A673 (cell line): ENCODE measurements at regions not wholly inside any gene's neighbourhood (a gene's known extent, or its start where the extent isn't known, plus 50 kb on each side); places are given as distances from the start of the nearest gene placed in this dataset.

Source experiments
- BruUV-seq: library from RNA; stranded (reverse); fragments of 400-500 nt; replicated peaks from 2 replicates; lab custom pipeline; 2021; lab: Mats Ljungman, UMichigan
- CTCF ChIA-PET: fragments of 300-600 bp; sonication (Branson Sonifier 250); formaldehyde crosslinking; loops from one replicate; lab custom pipeline; 2022; ENCODE audit warnings: antibody characterized with exemption; lab: Charles Lee
- POLR2A ChIA-PET: fragments of 300-600 bp; sonication (Branson Sonifier 250); formaldehyde crosslinking; loops from one replicate; lab custom pipeline; 2022; ENCODE audit warnings: antibody characterized with exemption; ENCODE audit not compliant: low non-redundant PET; lab: Charles Lee
- DNase-seq: peaks from one replicate; pipeline ENCODE4 v3.0.0-alpha.2; 2015; ENCODE audit warnings: low spot score
- H3K27ac ChIP-seq: fragments of 200-600 bp; sonication (generic); 2 replicates; pipeline ENCODE4 v1.5.1; 2016; ENCODE audit warnings: mixed run types, low read depth, mild to moderate bottlenecking, mixed read lengths, antibody characterized with exemption, low read length; ENCODE audit not compliant: poor library complexity, severe bottlenecking
- H3K27me3 ChIP-seq: fragments of 200-600 bp; sonication (generic); replicated peaks from 2 replicates; pipeline ENCODE4 v1.6.1; 2017; ENCODE audit warnings: mixed run types, low read depth, mild to moderate bottlenecking, mixed read lengths, antibody characterized with exemption, low read length; ENCODE audit not compliant: insufficient read depth, poor library complexity
- H3K36me3 ChIP-seq: fragments of 200-600 bp; sonication (generic); 2 replicates; pipeline ENCODE4 v1.6.1; 2016; ENCODE audit warnings: mixed run types, mild to moderate bottlenecking, mixed read lengths, antibody characterized with exemption, low read length; ENCODE audit not compliant: insufficient read depth, poor library complexity, severe bottlenecking
- H3K4me1 ChIP-seq: fragments of 200-600 bp; sonication (generic); 2 replicates; pipeline ENCODE4 v1.6.1; 2017; ENCODE audit warnings: mixed run types, mild to moderate bottlenecking, mixed read lengths, antibody characterized with exemption, low read length; ENCODE audit not compliant: insufficient read depth, poor library complexity, severe bottlenecking
- H3K4me3 ChIP-seq: fragments of 200-600 bp; sonication (generic); 2 replicates; pipeline ENCODE4 v1.5.1; 2016; ENCODE audit warnings: low read depth, mixed run types, mild to moderate bottlenecking, mixed read lengths, low read length; ENCODE audit not compliant: poor library complexity, severe bottlenecking
- H3K9me3 ChIP-seq: fragments of 200-600 bp; sonication (generic); 2 replicates; pipeline ENCODE4 v1.6.1; 2016; ENCODE audit warnings: mixed run types, low read depth, mild to moderate bottlenecking, mixed read lengths, antibody characterized with exemption, low read length; ENCODE audit not compliant: poor library complexity, severe bottlenecking
- CTCF ChIP-seq: fragments of 300-800, 200-600 bp; sonication (generic); conservative IDR thresholded peaks from 2 replicates; pipeline ENCODE4 v1.5.1; 2017; ENCODE audit warnings: low read depth, mild to moderate bottlenecking, antibody characterized with exemption, low read length, moderate library complexity, mixed read lengths
- EZH2 ChIP-seq: fragments of 200-600 bp; sonication (generic); IDR thresholded peaks from 2 replicates; pipeline ENCODE4 v1.6.1; 2017; ENCODE audit warnings: borderline replicate concordance, low read depth, mild to moderate bottlenecking, mixed read lengths, antibody characterized with exemption, low read length; ENCODE audit not compliant: poor library complexity, severe bottlenecking
- intact Hi-C: fragments of 100-400 bp; cut with micrococcal nuclease; formaldehyde crosslinking; loops from one replicate; pipeline ENCODE4 v1.10.0; 2022; ENCODE audit not compliant: unreplicated experiment

- DNase-seq, result no peak
- Histone ChIP-seq H3K36me3 (no peaks in the 10 kb centered on the region), H3K9me3 (no peaks in the 10 kb centered on the region), H3K27ac (no peak overlapping the region), H3K4me3 (no peak overlapping the region), H3K4me1 (no peaks in the 10 kb centered on the region), H3K27me3 (peaks cover 19% of the 10 kb centered on the region)
- TF ChIP-seq EZH2 (no peak), CTCF (no peak)
- ChIA-PET POLR2A (no interaction called here), CTCF (no interaction called here)
- BruUV-seq, result no TSS peak
- intact Hi-C loops, result no loop called here
Observed at GRCh38 chr2:239546541-239546940, 145.7 kb upstream of the HDAC4 start.

GRCh38 chr2:239545741-239546392, 145.0 kb upstream of the HDAC4 start:
- intact Hi-C loops, result no loop called here
- Histone ChIP-seq H3K4me3 (no peak overlapping the region), H3K36me3 (no peaks in the 10 kb centered on the region), H3K27me3 (peaks cover 23% of the 10 kb centered on the region), H3K4me1 (no peaks in the 10 kb centered on the region), H3K9me3 (no peaks in the 10 kb centered on the region), H3K27ac (no peak overlapping the region)
- BruUV-seq, result no TSS peak
- POLR2A ChIA-PET, result no interaction called here
- no peak for TF ChIP-seq CTCF
- no peak for TF ChIP-seq EZH2
- DNase-seq, result no peak
- CTCF ChIA-PET, result no interaction called here

GRCh38 chr2:239544918-239545465, 144.2 kb upstream of the HDAC4 start:
- CTCF ChIA-PET, result no interaction called here
- H3K36me3 ChIP-seq, result no peaks in the 10 kb centered on the region
- intact Hi-C loops, result no loop called here
- no TSS peak for BruUV-seq
- POLR2A ChIA-PET, result no interaction called here
- TF ChIP-seq CTCF, result no peak
- no peak for TF ChIP-seq EZH2
- no peak overlapping the region for H3K27ac ChIP-seq
- peaks cover 26% of the 10 kb centered on the region for H3K27me3 ChIP-seq
- H3K4me1 ChIP-seq, result no peaks in the 10 kb centered on the region
- DNase-seq, result no peak
- H3K9me3 ChIP-seq, result no peaks in the 10 kb centered on the region
- no peak overlapping the region for H3K4me3 ChIP-seq
